Activated CD4-positive, CD25-positive, alpha-beta regulatory T cell treated with anti-CD3 and anti-CD28 coated beads, Interleukin-2, amount 50 U/mL, for 24 hours (primary cell): ENCODE measurements at regions not wholly inside any gene's neighbourhood (a gene's known extent, or its start where the extent isn't known, plus 50 kb on each side); places are given as distances from the start of the nearest gene placed in this dataset.
"Not testable (repeated sequence)": the region's sequence is repeated elsewhere in the genome, so short reads cannot be mapped to it uniquely, and the experiment has no call there.

Source experiments
- ATAC-seq, 2 donors: fragments of 150-1000 bp; cut with Tn5 transposase; one replicate each; pipeline ENCODE4 v1.10.0; 2021; ENCODE audit warnings: mild to moderate bottlenecking in 1 of 2, moderate library complexity in 1 of 2

DNA sequence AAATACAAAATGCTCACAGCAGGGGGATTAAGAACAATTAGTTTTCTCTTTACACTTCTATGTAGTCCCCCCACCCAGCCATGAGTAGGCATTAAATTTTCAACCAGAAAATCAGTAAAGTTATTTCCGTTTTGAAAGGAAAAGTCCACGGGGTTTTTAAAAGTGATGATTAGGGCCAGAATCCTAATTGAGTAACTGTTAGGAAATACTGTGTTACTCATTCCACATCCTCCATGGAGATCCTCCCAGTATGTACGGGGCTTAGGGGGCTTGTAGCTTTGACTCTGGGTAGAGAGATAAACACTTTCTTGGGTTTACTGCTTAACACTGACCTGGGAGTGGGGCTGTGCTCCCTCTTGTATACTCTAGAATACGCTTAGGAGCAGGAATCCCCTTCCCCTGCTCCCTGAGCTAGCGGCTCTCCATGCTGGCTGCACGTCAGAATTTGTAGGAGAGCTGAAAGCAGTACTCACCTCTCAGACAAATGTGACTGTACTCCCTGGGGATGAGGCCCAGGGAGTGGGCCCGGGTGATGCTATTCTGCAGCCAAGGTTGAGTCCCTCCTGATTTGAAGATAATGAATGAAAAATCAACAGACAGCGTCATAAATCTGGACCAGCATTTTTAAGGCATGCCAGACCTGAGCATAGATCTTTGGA is 100.5 kb downstream of the SLC4A3 start:
- no peak for ATAC-seq

DNA sequence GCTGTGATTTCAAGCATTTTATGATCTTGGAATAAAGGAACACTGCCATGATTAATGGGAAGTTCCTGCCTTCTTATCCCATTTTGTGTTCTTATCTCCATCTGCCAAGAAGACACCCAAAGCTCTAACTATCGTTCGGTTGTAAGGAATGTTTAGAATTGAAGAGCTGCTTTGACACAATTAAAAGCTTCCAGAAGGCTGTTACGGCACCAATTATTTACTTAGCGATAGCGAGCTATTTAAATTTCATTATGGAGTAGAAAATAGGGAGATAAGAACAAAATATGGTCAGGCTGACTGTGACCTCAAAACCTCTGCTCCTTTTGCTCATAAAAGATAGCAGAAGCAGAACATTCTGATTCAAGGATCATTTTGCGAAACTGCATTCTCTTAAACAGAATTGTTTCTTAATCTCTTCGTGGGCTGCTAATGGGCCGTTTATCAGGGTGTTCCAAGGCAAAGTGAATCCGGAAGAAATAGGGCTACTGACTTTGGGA is 101.6 kb downstream of the SLC4A3 start:
- no peak for ATAC-seq

DNA sequence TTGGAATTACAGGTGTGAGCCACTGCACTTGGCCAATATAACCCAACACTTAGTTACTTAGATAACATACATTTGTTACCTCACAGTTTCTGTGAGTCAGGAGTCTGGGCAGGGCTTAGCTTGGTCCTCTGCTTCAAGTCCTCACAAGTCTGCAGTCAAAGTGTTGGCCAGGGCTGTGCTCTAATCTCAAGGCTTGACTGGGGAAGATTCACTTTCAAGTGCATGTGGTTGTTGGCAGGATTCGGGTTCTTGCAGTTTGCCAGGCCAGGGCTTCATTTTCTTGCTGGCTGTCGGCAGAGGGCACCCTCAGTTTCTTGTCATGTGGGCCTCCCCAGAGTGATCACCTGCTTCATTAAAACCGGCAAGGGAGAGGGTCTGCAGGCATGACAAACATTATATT is 103.7 kb downstream of the SLC4A3 start:
- ATAC-seq: no peak

DNA sequence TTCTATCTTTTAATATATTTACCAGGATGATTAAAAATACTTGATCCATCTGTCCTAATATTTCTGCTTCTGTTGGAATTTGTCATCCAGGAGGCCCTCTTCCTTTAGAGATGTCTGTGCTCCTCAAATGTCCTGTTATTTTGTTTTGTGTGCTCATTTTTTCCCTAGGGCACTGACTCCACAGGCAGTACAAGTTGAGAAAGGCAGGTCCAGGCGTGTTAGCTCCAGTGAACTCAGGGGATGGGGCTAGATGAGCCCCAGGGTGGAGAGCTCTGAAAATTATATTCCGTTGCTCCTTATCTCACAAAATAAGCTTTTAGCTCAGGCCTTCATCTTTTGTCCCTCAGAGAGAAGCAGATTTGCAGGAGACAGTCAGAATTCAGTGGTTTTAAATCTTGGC is 105.7 kb downstream of the SLC4A3 start:
- no peak for ATAC-seq

DNA sequence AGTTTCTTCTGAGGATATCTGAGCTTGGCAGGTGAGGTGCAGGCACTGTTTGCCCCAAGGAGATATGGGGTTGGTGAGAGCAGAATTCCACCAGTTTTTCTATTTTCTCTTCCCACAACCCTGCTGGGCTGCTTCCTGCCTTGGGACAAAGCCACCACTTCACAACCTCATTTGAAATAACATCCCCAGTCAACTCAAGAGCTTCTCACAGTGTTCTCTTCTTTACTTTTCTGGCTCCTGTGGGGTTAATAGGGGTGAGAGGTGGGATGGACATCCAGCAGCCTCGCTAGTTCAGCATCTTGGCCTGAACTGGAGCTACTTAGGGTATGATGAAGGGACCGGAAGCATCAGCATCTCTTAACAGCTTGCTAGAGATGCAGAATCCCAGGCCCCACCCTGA is 106.3 kb downstream of the SLC4A3 start:
- ATAC-seq: no peak

DNA sequence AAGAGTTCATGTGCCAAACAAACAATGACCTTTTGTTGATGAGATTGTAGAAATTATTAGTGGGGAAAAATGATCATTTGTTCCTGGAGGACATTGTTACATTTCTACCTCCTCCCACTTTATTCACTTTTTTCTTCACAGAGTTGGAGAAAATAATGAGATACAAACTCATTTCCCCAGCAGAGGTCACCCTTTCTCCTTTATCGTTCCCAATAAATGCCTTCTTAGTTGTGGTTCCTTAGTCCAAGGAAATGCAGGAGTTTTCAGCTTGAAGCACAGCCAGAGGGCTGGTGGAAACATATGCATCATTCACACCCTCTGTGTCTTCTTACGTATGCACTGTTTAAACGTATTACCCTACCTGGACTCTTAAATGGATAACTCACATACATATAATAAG is 108.8 kb downstream of the SLC4A3 start:
- no peak for ATAC-seq

DNA sequence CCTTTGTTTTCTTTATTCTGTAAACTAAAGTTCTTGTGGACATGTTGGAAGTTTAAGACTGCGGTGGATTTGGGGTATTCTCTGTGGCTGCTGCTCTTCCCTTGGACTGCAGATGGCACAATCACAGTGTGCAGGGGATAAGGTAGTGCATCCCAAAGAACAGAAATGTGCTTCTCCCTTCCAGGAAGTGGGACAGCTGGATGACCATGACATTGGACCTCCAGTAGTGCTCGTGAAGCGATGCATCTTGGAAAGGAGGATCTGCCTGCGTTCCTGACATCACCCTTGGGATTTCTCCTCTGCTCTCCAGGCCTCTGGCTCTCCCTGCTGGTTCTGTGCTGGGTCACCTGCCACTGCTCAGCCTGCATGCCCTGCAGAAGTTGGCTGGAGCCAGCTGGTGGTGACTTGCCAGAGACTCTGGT is 109.9 kb downstream of the SLC4A3 start:
- ATAC-seq: no peak

DNA sequence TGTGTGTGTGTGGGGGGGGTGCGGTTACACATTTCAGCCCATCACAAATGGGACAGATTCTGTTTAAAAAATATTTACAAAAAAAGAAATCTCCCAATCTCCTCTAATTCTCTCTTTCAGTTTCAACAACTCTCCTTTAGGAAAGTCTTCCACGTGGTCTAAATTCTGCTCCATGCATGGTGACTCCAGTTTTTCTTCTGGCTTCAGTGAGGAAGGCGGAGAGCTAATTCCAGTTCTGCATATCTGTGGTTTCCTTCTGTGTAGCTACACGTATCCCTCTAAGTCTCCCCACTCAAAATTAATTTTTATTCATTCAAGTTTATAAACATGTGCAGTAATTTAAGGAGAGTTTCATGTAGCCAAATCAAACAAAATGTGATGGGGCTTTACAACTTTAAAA is 111.6 kb downstream of the SLC4A3 start:
- no peak for ATAC-seq

DNA sequence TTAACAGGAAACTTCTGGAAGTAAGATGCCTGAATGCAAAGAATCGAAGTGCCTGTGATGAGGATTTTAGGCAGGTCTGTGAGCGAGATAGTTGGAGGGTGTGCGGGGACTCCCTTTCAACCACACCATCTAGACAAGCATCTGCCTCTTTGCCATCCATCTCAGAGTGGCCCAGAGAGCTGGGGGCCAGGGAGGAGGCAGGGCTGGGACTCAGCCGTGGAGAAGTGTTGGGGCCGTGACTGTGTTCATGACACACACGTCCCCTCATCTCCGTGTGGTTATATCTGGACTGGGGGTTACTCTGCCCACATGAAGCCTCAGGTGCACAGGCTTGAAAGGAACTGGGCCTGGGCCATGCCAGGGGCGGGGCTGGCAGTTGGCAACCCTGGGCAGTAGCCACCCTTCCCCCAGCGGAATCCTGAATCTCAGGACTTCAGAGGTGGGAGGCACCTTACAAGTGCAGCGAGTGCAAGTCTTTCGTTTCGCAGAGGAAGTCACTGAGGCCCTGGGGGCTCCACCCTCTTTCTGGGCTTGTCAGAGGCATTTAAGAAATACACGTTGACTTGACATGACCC is 112.5 kb downstream of the SLC4A3 start:
- ATAC-seq: no peak

DNA sequence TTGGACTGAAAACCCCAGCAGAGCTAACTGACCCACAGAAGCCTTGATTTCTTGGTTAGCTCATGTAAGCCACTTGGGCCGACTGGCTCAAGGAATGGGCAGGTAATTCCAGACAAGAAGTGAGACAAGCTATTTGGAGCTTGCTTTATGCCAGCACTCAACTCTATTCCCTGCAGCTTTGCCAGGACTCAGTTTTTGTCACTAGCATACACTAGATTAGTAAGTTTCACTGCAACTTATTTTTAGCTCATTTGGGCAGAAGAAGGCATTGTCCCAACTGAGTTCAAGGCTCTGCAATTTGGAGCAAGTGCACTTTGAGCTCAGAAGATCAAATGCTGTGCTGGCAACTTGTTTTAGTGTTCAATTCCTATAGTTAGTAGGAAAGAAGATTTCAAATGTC is 116.1 kb downstream of the SLC4A3 start:
- ATAC-seq: no peak

DNA sequence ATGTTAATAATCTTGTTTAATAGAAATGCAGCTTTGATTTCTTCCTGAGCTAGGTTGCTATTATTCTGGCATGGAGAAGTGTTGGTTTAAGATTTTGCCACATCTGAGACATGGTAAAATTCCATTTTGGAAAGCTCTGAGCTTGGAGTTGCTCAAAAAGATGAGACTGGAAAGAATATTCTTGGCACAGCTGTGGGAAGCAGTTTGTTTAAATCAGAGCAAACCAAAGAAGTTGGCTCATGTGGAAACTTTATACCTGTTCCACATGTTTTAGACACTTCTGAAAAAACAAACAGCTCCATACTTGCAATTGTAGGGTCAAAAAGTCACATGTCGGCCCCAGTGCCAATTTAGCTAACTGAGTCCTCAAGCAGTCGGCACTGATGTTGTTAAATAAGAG is 116.6 kb downstream of the SLC4A3 start:
- ATAC-seq: no peak

DNA sequence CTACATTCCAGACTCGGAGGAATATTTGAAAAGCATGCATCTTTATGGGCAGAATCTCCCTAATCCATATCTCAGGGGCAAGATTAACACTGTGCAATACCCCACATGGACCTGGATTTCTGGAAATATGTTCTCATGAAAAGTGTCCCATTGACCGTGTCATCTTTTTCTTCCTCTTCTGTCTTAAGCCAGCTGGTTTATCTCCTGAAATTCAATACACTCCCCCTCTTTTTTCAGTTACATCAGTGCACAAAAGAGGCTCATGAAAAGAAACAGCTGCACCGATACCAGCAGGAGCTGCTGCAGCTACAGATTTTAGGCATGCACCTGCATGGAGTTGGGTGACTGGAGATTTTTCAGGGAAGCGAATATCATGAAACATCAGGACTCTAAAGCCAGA is 117.2 kb downstream of the SLC4A3 start:
- ATAC-seq: no peak

DNA sequence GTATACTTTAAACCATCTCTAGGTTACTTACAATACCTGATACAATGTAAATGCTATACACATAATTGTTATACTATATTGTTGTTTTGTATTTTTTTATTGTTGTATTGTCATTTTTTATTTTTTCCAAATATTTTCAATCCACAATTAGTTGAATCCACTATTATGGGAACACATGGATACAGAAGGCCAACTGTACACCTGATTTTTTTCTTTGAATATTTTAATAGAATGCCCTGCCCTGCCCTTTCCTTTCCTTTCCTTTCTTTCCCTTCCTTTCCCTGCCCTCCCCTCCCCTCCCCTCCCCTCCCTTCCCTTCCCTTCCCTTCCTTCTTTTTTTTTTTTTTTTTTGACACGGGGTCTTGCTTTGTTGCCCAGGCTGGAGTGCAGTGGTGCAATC is 120.2 kb downstream of the SLC4A3 start:
- ATAC-seq: no peak

DNA sequence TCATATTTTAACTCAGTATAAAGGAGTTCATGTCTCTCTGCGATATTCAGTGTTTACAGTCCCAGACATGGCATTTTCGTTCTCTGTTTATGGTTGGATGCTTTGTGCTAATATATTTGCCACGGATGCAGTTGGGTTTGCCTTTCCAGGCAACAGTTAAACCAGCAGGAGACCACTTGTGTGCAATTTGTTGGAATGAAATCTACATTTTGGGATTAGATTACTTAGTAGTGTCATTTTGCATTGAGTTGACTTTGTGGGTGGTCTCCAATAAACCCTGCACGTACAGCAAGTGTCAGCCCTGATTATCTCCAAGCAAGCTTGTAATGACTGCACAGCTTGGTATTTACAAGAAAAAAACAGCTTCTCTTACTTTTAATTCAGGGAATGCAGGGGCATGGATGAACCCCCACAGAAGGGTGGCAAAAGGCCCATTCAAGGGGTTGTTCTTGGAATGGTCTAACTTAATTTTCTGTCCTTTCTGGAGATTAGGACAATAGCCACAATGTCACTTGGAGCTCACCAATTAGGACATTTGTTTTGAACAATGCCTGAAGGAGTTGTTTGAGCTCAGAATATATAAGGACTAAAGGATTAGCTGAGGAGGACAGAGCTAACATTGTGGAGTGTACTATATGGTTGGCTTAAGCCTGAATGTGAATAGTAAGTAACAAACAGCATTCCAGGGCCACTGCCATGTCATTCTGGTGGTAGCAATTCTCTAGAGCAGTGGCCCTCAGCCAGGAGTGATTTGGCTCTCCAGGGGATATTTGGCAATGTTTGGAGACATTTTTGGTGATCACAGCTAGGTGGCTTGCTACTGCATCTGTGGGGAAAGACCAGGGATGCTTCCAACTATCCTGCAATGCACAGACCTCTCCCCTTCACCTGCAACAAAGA is 121.5 kb downstream of the SLC4A3 start:
- no peak for ATAC-seq

DNA sequence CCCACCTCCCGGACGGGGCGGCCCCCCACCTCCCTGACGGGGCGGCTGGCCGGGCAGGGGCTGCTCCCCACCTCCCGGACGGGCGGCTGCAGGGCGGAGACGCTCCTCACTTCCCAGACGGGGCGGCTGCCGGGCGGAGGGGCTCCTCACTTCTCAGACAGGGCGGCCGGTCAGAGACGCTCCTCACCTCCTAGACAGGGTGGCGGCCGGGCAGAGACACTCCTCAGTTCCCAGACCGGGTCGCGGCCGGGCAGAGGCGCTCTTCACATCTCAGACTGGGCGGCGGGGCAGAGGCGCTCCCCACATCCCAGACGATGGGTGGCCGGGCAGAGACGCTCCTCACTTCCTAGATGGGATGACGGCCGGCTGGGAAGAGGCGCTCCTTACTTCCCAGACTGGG is 123.7 kb downstream of the SLC4A3 start:
- ATAC-seq: not testable (repeated sequence)

DNA sequence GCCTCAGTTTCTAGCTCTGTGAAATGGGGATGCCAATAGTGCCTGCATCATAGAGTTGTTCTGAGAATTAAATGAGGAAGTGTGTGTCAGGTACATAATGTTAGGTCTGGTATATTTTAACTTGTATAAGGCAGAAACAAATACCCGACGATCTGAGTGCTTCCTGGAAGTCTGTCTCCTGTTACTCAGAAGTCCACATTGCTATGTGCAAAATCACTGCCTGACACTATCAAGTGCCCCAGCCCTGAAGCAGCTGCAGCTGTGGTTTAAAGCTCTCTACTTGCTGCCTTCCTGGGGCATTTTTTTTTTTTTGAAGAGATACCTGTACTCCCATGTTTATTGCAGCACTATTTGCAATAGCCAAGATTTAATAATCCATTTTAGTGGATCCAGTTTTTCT is 125.3 kb downstream of the SLC4A3 start:
- no peak for ATAC-seq

DNA sequence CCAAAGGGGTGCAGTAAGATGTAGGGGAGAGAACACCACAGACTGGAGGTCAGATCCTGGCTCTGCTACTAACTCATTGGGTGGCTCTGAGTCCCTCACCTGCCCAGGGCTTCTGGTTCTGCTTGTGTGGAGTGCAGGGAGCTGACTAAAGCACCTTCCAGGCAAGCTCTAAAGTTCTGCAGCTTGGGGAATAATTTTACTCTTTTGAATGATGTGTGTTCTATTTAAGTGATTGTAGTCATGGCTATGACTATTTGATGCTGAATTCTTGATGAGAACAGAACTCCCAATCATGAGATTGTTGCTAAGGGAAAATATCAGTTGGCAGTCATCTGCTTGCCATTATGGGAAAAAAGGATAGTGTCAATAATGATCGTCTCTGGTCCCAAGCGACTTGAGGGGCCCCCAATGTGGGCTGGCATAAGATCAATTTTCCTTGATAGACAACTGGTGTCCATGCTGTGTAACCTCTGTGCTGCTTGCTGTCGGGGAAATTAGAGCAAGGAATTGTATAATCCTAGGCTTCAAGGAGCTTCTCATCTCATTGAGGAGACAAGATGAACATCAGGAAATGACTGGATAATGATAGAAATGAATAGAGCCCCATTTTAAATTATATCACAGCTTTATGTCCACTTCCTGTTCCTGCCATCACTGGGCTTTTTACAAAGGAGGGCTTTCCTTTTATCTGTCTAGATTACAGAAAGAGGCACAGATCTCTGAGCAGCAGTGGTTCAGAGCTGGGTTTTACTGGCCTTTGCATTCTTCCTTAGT is 131.7 kb downstream of the SLC4A3 start:
- ATAC-seq: no peak

DNA sequence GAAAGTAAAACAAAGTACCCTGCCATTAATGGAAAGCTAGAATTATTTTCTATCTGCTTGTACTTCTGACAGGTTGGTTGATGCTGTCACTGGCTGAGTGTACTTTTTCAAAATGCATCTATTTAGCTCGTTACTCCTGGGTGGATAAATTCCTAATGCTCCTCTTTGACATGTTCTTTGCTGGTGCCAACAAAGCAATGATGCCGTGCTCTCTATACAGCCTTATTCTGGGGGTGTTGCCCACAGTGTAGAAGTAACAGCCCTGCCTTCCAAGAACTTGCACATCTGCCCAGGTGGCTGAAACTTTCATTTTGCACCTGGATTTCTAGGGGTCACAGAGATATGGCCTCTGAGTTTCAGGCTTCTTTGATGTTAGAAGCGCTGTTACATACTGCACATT is 132.4 kb downstream of the SLC4A3 start:
- no peak for ATAC-seq

DNA sequence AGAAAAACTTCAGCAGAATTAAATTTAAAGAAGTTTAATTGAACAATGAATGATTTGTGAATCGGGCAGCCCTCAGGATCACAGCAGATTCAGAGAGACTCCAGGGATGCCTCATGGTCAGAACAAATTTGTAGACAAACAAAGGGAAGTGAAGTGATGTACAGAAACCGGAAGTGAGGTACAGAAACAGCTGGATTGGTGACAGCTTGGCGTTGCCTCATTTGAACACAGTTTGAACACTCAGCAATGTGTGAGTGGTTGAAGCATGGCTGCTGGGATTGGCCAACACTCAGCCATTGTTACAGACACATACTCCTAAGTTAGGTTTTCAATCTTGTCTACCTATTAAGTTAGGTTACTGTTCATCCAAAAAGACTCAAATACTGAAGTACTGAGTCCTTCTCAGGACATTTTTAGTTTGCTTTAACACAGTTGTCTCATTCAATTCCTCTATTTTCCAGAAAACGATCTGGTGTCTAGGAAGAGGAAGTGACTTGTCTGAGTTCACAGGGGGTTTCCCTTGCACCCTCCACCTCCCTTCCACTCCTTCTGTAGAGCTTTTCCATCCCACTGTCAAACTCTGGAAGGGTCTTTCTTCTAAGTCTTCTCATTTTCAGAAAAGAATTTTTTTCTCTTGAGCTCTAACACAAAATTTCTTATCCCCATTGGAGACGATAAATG is 137.9 kb downstream of the SLC4A3 start:
- no peak for ATAC-seq

DNA sequence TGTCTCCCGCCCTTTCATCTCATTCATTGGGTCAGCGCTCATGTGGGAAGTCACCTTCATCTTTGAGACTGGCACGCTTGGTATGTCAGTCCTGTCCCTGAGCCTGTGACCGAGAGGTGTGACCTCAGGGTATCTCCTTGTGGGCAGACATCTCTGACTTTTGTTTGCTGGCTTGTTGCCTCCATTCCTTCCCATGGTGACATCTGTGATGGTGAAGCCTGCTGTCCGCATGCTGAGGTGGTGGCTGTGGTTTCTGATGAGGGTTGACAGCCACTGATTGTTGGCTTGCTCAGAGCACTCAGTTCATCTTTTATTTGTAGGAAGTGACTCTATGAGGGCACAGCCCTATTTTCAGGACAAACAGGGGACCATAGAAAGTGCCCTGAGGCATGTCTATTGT is 139.2 kb downstream of the SLC4A3 start:
- no peak for ATAC-seq

DNA sequence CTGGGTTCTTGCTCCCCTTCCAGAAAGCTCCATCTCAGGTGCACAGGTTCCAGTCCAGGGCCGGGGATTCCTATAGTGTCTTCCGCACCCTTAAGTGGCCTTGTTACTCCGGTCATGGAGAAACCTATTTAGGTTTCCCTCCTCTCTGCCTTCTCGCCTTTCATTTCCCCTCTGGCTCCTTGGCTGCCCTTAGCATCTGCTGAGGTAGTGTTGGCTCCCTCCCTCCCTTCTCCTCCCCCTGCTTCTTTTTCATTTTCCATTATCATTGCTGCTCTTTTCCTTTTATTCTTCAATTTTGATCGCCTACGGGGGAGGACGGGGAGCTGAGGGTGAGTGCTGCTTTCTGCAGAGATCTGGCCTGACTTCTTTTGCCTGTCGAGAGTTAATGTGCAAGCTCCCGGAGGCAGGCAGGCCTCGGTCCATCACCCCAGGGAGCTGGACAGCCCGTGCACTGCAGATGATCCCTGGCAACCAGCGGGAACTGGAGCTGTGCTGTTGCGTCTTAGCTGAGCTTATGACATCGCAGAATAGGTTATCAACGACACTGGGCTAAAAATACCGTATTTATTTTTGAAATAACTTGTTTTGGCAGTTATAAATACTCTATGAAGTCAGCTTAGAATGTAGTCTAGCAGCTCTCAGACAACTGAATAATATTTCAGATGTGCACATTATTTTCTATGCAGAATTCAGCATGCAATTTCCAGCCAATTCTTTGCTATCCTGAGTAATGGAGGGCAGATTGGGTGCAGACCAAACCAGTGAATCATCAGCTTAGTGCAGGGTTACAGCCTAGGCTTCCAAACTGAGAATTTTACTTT is 141.9 kb downstream of the SLC4A3 start:
- ATAC-seq: no peak
